Mucosa of rectum (tissue), 2 donors: ENCODE measurements at regions not wholly inside any gene's neighbourhood (a gene's known extent, or its start where the extent isn't known, plus 50 kb on each side); places are given as distances from the start of the nearest gene placed in this dataset.

Source experiments
- H3K27ac ChIP-seq, 2 donors: one replicate each; pipeline ENCODE4 v1.7.0; 2013; ENCODE audit warnings: inconsistent platforms in 2 of 2, low read depth in 2 of 2, low read length in 2 of 2
- H3K27me3 ChIP-seq, 2 donors: one replicate each; pipeline ENCODE4 v1.7.0; 2013; ENCODE audit warnings: low read length in 2 of 2; ENCODE audit not compliant: control insufficient read depth in 2 of 2, insufficient read depth in 2 of 2
- H3K36me3 ChIP-seq, 2 donors: one replicate each; pipeline ENCODE4 v1.7.0; 2013; ENCODE audit warnings: low read length in 2 of 2; ENCODE audit not compliant: control insufficient read depth in 2 of 2, insufficient read depth in 2 of 2
- H3K4me1 ChIP-seq, 2 donors: one replicate each; pipeline ENCODE4 v1.7.0; 2013; ENCODE audit warnings: low read length in 2 of 2, mild to moderate bottlenecking in 1 of 2; ENCODE audit not compliant: control insufficient read depth in 2 of 2, insufficient read depth in 2 of 2
- H3K4me3 ChIP-seq, 2 donors: one replicate each; pipeline ENCODE4 v1.7.0; 2013; ENCODE audit warnings: low read length in 2 of 2
- H3K9ac ChIP-seq, 2 donors: one replicate each; pipeline ENCODE4 v1.7.0; 2013; ENCODE audit warnings: low read length in 2 of 2, low read depth in 1 of 2, mild to moderate bottlenecking in 1 of 2
- H3K9me3 ChIP-seq, 2 donors: one replicate each; pipeline ENCODE4 v1.7.0; 2013; ENCODE audit warnings: low read length in 2 of 2; ENCODE audit not compliant: control insufficient read depth in 2 of 2
- donor health status: healthy.
- donor health status: Normal muscosa, but diverticular disease.

- no peaks in the 10 kb centered on the region for H3K9me3 ChIP-seq
- no peaks in the 10 kb centered on the region for H3K36me3 ChIP-seq
- H3K4me1 ChIP-seq = no peaks in the 10 kb centered on the region
- no peaks in the 10 kb centered on the region for H3K27me3 ChIP-seq
- peak overlapping the region in 1 of 2 donors; percentile 29 for H3K27ac ChIP-seq
- no peak overlapping the region for H3K4me3 ChIP-seq
- no peak overlapping the region for H3K9ac ChIP-seq
Measured at GRCh38 chr13:99063178-99063577, 85.3 kb upstream of the DOCK9 start.

- H3K9me3 ChIP-seq = no peaks in the 10 kb centered on the region
- H3K9ac ChIP-seq = no peak overlapping the region
- no peaks in the 10 kb centered on the region for H3K27me3 ChIP-seq
- H3K4me3 ChIP-seq = no peak overlapping the region
- H3K27ac ChIP-seq = no peak overlapping the region
- no peaks in the 10 kb centered on the region for H3K36me3 ChIP-seq
- no peaks in the 10 kb centered on the region for H3K4me1 ChIP-seq
Measured at GRCh38 chr13:99063952-99064351, 86.1 kb upstream of the DOCK9 start.

GRCh38 chr13:99064624-99065234 is 86.9 kb upstream of the DOCK9 start:
- H3K9ac ChIP-seq = no peak overlapping the region
- H3K9me3 ChIP-seq = no peaks in the 10 kb centered on the region
- H3K36me3 ChIP-seq = no peaks in the 10 kb centered on the region
- H3K4me3 ChIP-seq = no peak overlapping the region
- H3K27ac ChIP-seq = no peak overlapping the region
- H3K4me1 ChIP-seq = no peaks in the 10 kb centered on the region
- no peaks in the 10 kb centered on the region for H3K27me3 ChIP-seq

GRCh38 chr13:99065235-99066015 is 87.6 kb upstream of the DOCK9 start:
- Histone ChIP-seq H3K27ac (no peak overlapping the region), H3K4me1 (no peaks in the 10 kb centered on the region)

GRCh38 chr13:99066219-99066618 is 88.4 kb upstream of the DOCK9 start:
- H3K36me3 ChIP-seq = no peaks in the 10 kb centered on the region
- H3K4me3 ChIP-seq = no peak overlapping the region
- H3K27me3 ChIP-seq = no peaks in the 10 kb centered on the region
- no peak overlapping the region for H3K27ac ChIP-seq
- no peak overlapping the region for H3K9ac ChIP-seq
- H3K9me3 ChIP-seq = no peaks in the 10 kb centered on the region
- H3K4me1 ChIP-seq = no peaks in the 10 kb centered on the region

More at GRCh38 chr13:99065235-99066015, 87.6 kb upstream of the DOCK9 start:
- no peaks in the 10 kb centered on the region for H3K9me3 ChIP-seq
- H3K27me3 ChIP-seq = no peaks in the 10 kb centered on the region
- no peak overlapping the region for H3K9ac ChIP-seq
- no peaks in the 10 kb centered on the region for H3K36me3 ChIP-seq
- H3K4me3 ChIP-seq = no peak overlapping the region

- H3K36me3 ChIP-seq = no peaks in the 10 kb centered on the region
- H3K9ac ChIP-seq = no peak overlapping the region
- no peaks in the 10 kb centered on the region for H3K9me3 ChIP-seq
- H3K4me3 ChIP-seq = no peak overlapping the region
- H3K4me1 ChIP-seq = no peaks in the 10 kb centered on the region
- H3K27me3 ChIP-seq = no peaks in the 10 kb centered on the region
- no peak overlapping the region for H3K27ac ChIP-seq
Measured at GRCh38 chr13:99067159-99067985, 89.5 kb upstream of the DOCK9 start.

GRCh38 chr13:99071211-99071610 is 93.3 kb upstream of the DOCK9 start:
- Histone ChIP-seq H3K36me3 (no peaks in the 10 kb centered on the region), H3K9me3 (no peaks in the 10 kb centered on the region), H3K4me3 (no peak overlapping the region), H3K4me1 (no peaks in the 10 kb centered on the region), H3K27me3 (no peaks in the 10 kb centered on the region), H3K27ac (no peak overlapping the region), H3K9ac (no peak overlapping the region)

GRCh38 chr13:99071666-99072065 is 93.8 kb upstream of the DOCK9 start:
- H3K4me3 ChIP-seq = no peak overlapping the region
- H3K36me3 ChIP-seq = no peaks in the 10 kb centered on the region
- H3K27ac ChIP-seq = no peak overlapping the region
- H3K27me3 ChIP-seq = no peaks in the 10 kb centered on the region
- H3K4me1 ChIP-seq = no peaks in the 10 kb centered on the region
- H3K9ac ChIP-seq = no peak overlapping the region
- no peaks in the 10 kb centered on the region for H3K9me3 ChIP-seq

- Histone ChIP-seq H3K4me3 (no peak overlapping the region), H3K9me3 (no peaks in the 10 kb centered on the region), H3K4me1 (no peaks in the 10 kb centered on the region), H3K27me3 (no peaks in the 10 kb centered on the region), H3K9ac (no peak overlapping the region), H3K27ac (no peak overlapping the region), H3K36me3 (no peaks in the 10 kb centered on the region)
Measured at GRCh38 chr13:99072356-99072755, 94.5 kb upstream of the DOCK9 start.

GRCh38 chr13:99072941-99073340 is 95.1 kb upstream of the DOCK9 start:
- Histone ChIP-seq H3K27ac (no peak overlapping the region), H3K9me3 (no peaks in the 10 kb centered on the region), H3K36me3 (no peaks in the 10 kb centered on the region), H3K9ac (no peak overlapping the region), H3K4me3 (no peak overlapping the region), H3K4me1 (no peaks in the 10 kb centered on the region), H3K27me3 (no peaks in the 10 kb centered on the region)
